Prostate gland (tissue), 2 donors: ENCODE measurements at regions not wholly inside any gene's neighbourhood (a gene's known extent, or its start where the extent isn't known, plus 50 kb on each side); places are given as distances from the start of the nearest gene placed in this dataset.

Source experiments
- DNase-seq: peaks from one replicate; pipeline ENCODE4 v3.0.0-alpha.2; 2019; ENCODE audit warnings: low spot score
- H3K27ac ChIP-seq, 2 donors: fragments of 200-600 bp; sonication (generic); 2 replicates each; pipeline ENCODE4 v1.5.1; 2017 to 2019
- H3K27me3 ChIP-seq: fragments of 200-600 bp; sonication (generic); replicated peaks from 2 replicates; pipeline ENCODE4 v1.5.1; 2019; ENCODE audit not compliant: insufficient read depth
- H3K36me3 ChIP-seq, 2 donors: fragments of 200-600 bp; sonication (generic); 1 replicate in 1 of 2; 2 replicates in 1 of 2; pipeline versions ENCODE4 v1.5.1 to v1.8.1; 2017 to 2019
- H3K4me1 ChIP-seq: fragments of 200-600 bp; sonication (generic); replicated peaks from 2 replicates; pipeline ENCODE4 v1.5.1; 2019
- H3K4me3 ChIP-seq, 2 donors: fragments of 200-600 bp; sonication (generic); 2 replicates each; pipeline ENCODE4 v1.5.1; 2017 to 2019
- H3K9me3 ChIP-seq: fragments of 200-600 bp; sonication (generic); 2 replicates; pipeline ENCODE4 v1.5.1; 2017
- POLR2A ChIP-seq: fragments of 450-650 bp; IDR thresholded peaks from one replicate; pipeline ENCODE4 v1.6.1; 2016; ENCODE audit warnings: antibody characterized with exemption, mild to moderate bottlenecking
- POLR2AphosphoS5 ChIP-seq: sonication (generic); formaldehyde crosslinking; IDR thresholded peaks from one replicate; pipeline ENCODE4 v1.6.1; 2017; ENCODE audit warnings: antibody characterized with exemption
- WGBS: methylation state at CpG from one replicate; pipeline ENCODE4 v1.1.5; 2018; 5-methylcytosine and 5-hydroxymethylcytosine counted together
- intact Hi-C: fragments of 100-400 bp; cut with DNase I; formaldehyde crosslinking; loops from one replicate; pipeline ENCODE4 v1.14.2; 2022
- TF ChIP-seq, protein P1 (sequence below), 4 experiments: fragments of 200-600 bp in 2 of 4; fragments of 450-650 bp in 2 of 4; sonication (generic) in 2 of 4; IDR thresholded peaks; 1 replicate in 3 of 4; 2 replicates in 1 of 4; pipeline ENCODE4 v1.5.1; 2016 to 2019; ENCODE audit warnings: antibody characterized with exemption in 4 of 4, mild to moderate bottlenecking in 2 of 4, moderate library complexity in 2 of 4

DNA sequence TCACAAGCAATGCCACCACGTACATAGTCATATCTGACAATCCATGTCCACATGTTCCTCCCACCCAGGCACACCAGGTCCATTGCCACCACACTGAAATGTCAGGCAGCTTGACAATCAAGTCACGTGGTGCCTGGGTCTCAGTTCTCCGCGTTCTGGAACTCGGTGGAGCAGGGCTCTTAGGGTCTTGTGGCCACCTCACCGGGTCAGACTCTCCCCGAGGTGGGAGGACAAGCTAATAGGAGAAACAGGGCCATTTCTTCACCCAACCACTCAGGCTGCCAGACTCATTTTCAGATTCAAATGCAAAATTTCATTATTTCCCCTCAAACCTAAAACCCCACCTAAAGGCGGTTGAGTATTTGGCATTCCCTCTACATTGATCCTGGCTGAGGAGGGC is 200.5 kb upstream of the GAS1 start:
- WGBS, result 85% methylated on average over 8 of the region's 8 CpGs
- TF ChIP-seq POLR2AphosphoS5 (no peak), POLR2A (no peak)
- TF ChIP-seq, protein P1, sequence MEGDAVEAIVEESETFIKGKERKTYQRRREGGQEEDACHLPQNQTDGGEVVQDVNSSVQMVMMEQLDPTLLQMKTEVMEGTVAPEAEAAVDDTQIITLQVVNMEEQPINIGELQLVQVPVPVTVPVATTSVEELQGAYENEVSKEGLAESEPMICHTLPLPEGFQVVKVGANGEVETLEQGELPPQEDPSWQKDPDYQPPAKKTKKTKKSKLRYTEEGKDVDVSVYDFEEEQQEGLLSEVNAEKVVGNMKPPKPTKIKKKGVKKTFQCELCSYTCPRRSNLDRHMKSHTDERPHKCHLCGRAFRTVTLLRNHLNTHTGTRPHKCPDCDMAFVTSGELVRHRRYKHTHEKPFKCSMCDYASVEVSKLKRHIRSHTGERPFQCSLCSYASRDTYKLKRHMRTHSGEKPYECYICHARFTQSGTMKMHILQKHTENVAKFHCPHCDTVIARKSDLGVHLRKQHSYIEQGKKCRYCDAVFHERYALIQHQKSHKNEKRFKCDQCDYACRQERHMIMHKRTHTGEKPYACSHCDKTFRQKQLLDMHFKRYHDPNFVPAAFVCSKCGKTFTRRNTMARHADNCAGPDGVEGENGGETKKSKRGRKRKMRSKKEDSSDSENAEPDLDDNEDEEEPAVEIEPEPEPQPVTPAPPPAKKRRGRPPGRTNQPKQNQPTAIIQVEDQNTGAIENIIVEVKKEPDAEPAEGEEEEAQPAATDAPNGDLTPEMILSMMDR (IDR thresholded peaks at IDR 0.05), result no peak
- intact Hi-C loops, result loop anchor here (2.0 kb wide), 1 partner anchor 201 kb away; the partner anchor contains the start of gene GAS1
- DNase-seq, result no peak
- H3K9me3 ChIP-seq, result no peaks in the 10 kb centered on the region
- H3K4me1 ChIP-seq, result peaks cover 4% of the 10 kb centered on the region
- H3K27ac ChIP-seq, result peak overlapping the region; percentile 70 to 79
- no peaks in the 10 kb centered on the region for H3K36me3 ChIP-seq
- no peaks in the 10 kb centered on the region for H3K27me3 ChIP-seq
- peak overlapping the region; percentile 24 to 28 for H3K4me3 ChIP-seq

DNA sequence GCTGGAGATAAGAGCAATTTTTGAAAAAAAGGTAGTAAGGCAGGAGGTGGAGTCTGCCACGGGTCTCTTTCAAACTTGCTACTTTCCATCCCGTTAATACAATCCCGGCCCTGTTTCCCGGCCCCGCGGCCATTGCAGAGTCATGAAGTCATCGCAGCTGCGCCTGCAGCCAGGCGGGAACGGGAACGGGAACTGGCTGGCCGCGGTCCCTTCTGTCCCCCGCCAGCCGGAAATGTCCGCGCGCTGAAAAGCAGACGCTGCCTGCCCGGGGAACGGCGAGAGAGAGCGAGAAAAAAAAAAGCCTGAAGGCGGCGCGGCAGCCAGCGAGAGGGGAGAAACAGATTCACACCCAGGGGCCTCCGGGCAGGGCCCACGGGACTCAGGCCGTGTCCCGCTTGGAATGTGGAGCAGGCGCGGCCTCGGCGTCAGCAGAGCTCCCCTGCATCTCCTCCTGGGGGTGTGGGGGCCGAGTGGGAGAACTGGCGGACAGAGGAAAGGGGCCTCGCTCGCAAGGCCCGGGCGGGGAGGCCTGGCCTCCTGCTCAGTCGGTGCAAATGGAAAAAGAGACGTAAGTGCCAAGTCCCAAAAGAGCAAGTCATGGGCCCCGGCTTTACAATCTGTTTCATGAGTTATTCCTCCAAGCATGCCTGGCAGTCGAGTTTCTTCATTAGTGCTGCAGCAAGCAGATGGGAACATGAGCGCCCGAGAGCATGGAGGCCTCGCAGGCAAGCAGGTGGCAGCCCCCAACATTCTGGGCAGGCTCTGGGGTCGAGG is 201.2 kb upstream of the GAS1 start:
- DNase-seq, result peak; percentile 43
- H3K27ac ChIP-seq, result peak overlapping the region; percentile 70 to 79
- intact Hi-C loops, result loop anchor here (2.0 kb wide), 1 partner anchor 202 kb away; the partner anchor contains the start of gene GAS1
- H3K36me3 ChIP-seq, result no peaks in the 10 kb centered on the region
- TF ChIP-seq, protein P1 (IDR thresholded peaks at IDR 0.05), result peak in 2 of 4 experiments; percentile 22 to 34
- no peak for TF ChIP-seq POLR2A
- TF ChIP-seq POLR2AphosphoS5, result peak; percentile 54
- 11% methylated on average over 48 of the region's 49 CpGs for WGBS
- H3K4me1 ChIP-seq, result peaks cover 4% of the 10 kb centered on the region
- H3K9me3 ChIP-seq, result no peaks in the 10 kb centered on the region
- H3K27me3 ChIP-seq, result no peaks in the 10 kb centered on the region
- peak overlapping the region; percentile 24 to 28 for H3K4me3 ChIP-seq

DNA sequence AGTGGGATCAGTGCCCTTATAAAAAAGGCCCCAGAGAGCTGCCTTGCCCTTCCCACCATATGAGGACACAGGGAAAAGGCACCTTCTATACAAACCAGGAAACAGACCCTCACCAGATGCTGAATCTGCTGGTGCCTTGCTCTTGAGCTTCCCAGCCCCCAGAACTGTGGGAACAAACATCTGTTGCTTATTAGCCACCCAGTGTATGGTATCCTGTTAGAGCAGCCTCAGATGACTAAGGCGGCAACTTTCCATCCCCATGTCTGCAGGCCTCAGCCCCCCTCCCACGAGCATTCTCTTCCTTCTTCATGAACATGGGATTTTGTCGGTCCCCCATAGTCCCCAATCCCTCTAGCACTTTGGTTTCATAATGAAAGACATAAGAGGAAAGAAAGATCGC is 202.5 kb upstream of the GAS1 start:
- H3K27me3 ChIP-seq, result no peaks in the 10 kb centered on the region
- no peak overlapping the region for H3K4me3 ChIP-seq
- H3K9me3 ChIP-seq, result no peaks in the 10 kb centered on the region
- H3K27ac ChIP-seq, result no peak overlapping the region
- DNase-seq, result no peak
- intact Hi-C loops, result loop anchor here (2.0 kb wide), 1 partner anchor 203 kb away; the partner anchor contains the start of gene GAS1
- TF ChIP-seq, protein P1 (IDR thresholded peaks at IDR 0.05), result no peak
- no peak for TF ChIP-seq POLR2A
- no peak for TF ChIP-seq POLR2AphosphoS5
- H3K36me3 ChIP-seq, result no peaks in the 10 kb centered on the region
- H3K4me1 ChIP-seq, result peaks cover 4% of the 10 kb centered on the region
- 69% methylated on average over 4 of the region's 4 CpGs for WGBS

DNA sequence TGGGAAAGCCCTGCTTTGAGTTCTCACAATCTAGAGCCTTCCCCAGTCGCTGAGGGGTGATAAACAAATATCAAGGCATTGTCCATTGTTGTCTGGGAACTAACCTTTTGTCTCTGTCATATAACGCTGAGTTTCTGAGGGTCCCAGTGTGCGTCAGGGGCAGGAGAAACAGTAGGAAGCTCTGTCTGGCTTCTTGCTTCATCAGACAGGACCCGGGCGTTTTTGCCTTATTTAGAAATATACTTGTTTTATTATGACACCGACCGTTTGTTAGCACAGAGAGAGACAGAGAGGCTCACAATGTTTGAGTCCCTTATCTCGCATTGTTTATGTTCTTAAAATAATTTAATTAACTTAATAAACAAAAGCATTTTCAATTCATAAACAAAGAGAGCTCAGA is 204.9 kb upstream of the GAS1 start:
- TF ChIP-seq, protein P1 (IDR thresholded peaks at IDR 0.05), result no peak
- no peak for TF ChIP-seq POLR2AphosphoS5
- no peak for TF ChIP-seq POLR2A
- DNase-seq, result no peak
- no peak overlapping the region for H3K4me3 ChIP-seq
- intact Hi-C loops, result no loop called here
- H3K27me3 ChIP-seq, result no peaks in the 10 kb centered on the region
- no peak overlapping the region for H3K27ac ChIP-seq
- WGBS, result 52% methylated on average over 8 of the region's 8 CpGs
- H3K9me3 ChIP-seq, result no peaks in the 10 kb centered on the region
- no peaks in the 10 kb centered on the region for H3K36me3 ChIP-seq
- H3K4me1 ChIP-seq, result peaks cover 4% of the 10 kb centered on the region

DNA sequence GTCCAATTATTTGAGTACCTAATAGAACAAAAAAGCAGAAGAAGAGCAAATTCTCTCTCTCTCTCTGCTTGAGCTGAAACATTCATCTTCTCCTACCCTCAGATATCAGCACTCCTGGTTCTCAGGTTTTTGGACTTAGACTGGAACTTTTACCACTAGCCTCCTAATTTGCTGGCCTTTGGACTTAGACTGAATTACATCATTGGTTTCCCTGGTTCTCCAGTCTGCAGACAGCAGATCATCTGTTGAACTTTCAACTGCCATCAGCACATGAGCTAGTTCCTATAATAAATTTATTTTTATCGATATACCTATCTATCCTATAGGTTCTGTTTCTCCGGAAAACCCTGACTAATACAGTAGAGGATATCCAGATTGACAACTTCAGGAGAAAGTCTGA is 208.9 kb upstream of the GAS1 start:
- Histone ChIP-seq H3K27me3 (no peaks in the 10 kb centered on the region), H3K9me3 (no peaks in the 10 kb centered on the region), H3K4me1 (no peaks in the 10 kb centered on the region), H3K4me3 (no peak overlapping the region), H3K27ac (no peak overlapping the region), H3K36me3 (no peaks in the 10 kb centered on the region)
- intact Hi-C loops, result no loop called here
- 98% methylated on average over 2 of the region's 2 CpGs for WGBS
- TF ChIP-seq, protein P1 (IDR thresholded peaks at IDR 0.05), result no peak
- TF ChIP-seq POLR2AphosphoS5, result no peak
- TF ChIP-seq POLR2A, result no peak
- DNase-seq, result no peak
